SK-N-SH (cell line): ENCODE measurements at regions not wholly inside any gene's neighbourhood (a gene's known extent, or its start where the extent isn't known, plus 50 kb on each side); places are given as distances from the start of the nearest gene placed in this dataset.

ENCODE experiments used
- CTCF ChIA-PET: fragments of 300-600, 350-600 bp; formaldehyde crosslinking; extraction: SDS; loops from one replicate; lab custom pipeline; 2021; lab: Yijun Ruan, JAX
- POLR2A ChIA-PET: fragments of 350-600 bp; sonication (Branson Sonifier 250); formaldehyde crosslinking; extraction: SDS; loops from one replicate; lab custom pipeline; 2020; ENCODE audit warnings: antibody characterized with exemption, inconsistent platforms; lab: Yijun Ruan, JAX
- DNase-seq: peaks from one replicate; pipeline ENCODE4 v3.0.0; 2012
- H2AFZ ChIP-seq: fragments of 200-600 bp; sonication (generic); 2 replicates; pipeline ENCODE4 v1.8.1; 2016; ENCODE audit warnings: antibody characterized with exemption, mild to moderate bottlenecking, low read depth
- H3F3A ChIP-seq: fragments of 200-600 bp; sonication (generic); replicated peaks from 2 replicates; pipeline ENCODE3; 2016; ENCODE audit warnings: antibody characterized with exemption, mild to moderate bottlenecking; ENCODE audit not compliant: insufficient read depth
- H3K27ac ChIP-seq, 2 experiments: fragments of 200-500 bp in 1 of 2; fragments of 200-600 bp in 1 of 2; sonication (Bioruptor generic) in 1 of 2; sonication (generic), shearing (Covaris generic) in 1 of 2; 2 replicates each; pipeline versions ENCODE4 v1.5.1 to v1.6.1; 2014 to 2016; ENCODE audit warnings: low read depth in 2 of 2, inconsistent platforms in 1 of 2, low read length in 1 of 2, mild to moderate bottlenecking in 1 of 2, mixed read lengths in 1 of 2
- H3K27me3 ChIP-seq: fragments of 200-600 bp; sonication (generic), shearing (Covaris generic); 2 replicates; pipeline ENCODE4 v1.6.1; 2016; ENCODE audit warnings: mixed run types; ENCODE audit not compliant: insufficient read depth
- H3K36me3 ChIP-seq, 2 experiments: fragments of 200-500 bp in 1 of 2; fragments of 200-600 bp in 1 of 2; sonication (Bioruptor generic) in 1 of 2; sonication (generic) in 1 of 2; replicated peaks in 1 of 2; 2 replicates each; pipeline versions ENCODE3 to v1.5.1; 2014 to 2016; ENCODE audit warnings: low read length in 1 of 2, mild to moderate bottlenecking in 1 of 2; ENCODE audit not compliant: insufficient read depth in 2 of 2, control insufficient read depth in 1 of 2
- H3K4me1 ChIP-seq, 2 experiments: fragments of 200-500 bp in 1 of 2; fragments of 200-600 bp in 1 of 2; sonication (Bioruptor generic) in 1 of 2; sonication (generic), shearing (Covaris generic) in 1 of 2; 2 replicates each; pipeline versions ENCODE4 v1.5.1 to v1.6.1; 2014 to 2016; ENCODE audit warnings: low read depth in 1 of 2, low read length in 1 of 2, mixed run types in 1 of 2; ENCODE audit not compliant: insufficient read depth in 2 of 2, control insufficient read depth in 1 of 2
- H3K4me2 ChIP-seq: fragments of 200-600 bp; sonication (generic), shearing (Covaris generic); 2 replicates; pipeline ENCODE4 v1.6.1; 2017; ENCODE audit warnings: mixed run types
- H3K4me3 ChIP-seq, 2 experiments: fragments of 200-500 bp in 1 of 2; fragments of 200-600 bp in 1 of 2; sonication (Bioruptor generic) in 1 of 2; sonication (generic), shearing (Covaris generic) in 1 of 2; 2 replicates each; pipeline versions ENCODE4 v1.5.1 to v1.8.1; 2014 to 2016; ENCODE audit warnings: low read depth in 2 of 2, inconsistent platforms in 1 of 2, low read length in 1 of 2, mild to moderate bottlenecking in 1 of 2, mixed read lengths in 1 of 2, moderate library complexity in 1 of 2
- H3K79me2 ChIP-seq: fragments of 200-600 bp; sonication (generic); 2 replicates; pipeline ENCODE4 v1.8.1; 2017; ENCODE audit warnings: mild to moderate bottlenecking; ENCODE audit not compliant: insufficient read depth
- H3K9ac ChIP-seq: fragments of 200-600 bp; sonication (generic); 2 replicates; pipeline ENCODE4 v1.6.1; 2017; ENCODE audit warnings: mixed run types
- H3K9me2 ChIP-seq: fragments of 200-600 bp; sonication (generic); 2 replicates; pipeline ENCODE4 v1.6.1; 2017; ENCODE audit warnings: mixed run types
- H3K9me3 ChIP-seq: fragments of 200-600 bp; sonication (generic); 2 replicates; pipeline ENCODE4 v1.6.1; 2017; ENCODE audit warnings: mixed run types, mild to moderate bottlenecking, moderate library complexity
- H4K20me1 ChIP-seq: fragments of 200-600 bp; sonication (generic); 2 replicates; pipeline ENCODE4 v1.6.1; 2017; ENCODE audit warnings: mild to moderate bottlenecking, mixed run types; ENCODE audit not compliant: insufficient read depth
- EZH2phosphoT487 ChIP-seq: fragments of 200-600 bp; sonication (generic); IDR thresholded peaks from 2 replicates; pipeline ENCODE4 v1.6.1; 2017; ENCODE audit warnings: low read depth, mixed run types, mild to moderate bottlenecking, antibody characterized with exemption, moderate library complexity, borderline replicate concordance
- JUND ChIP-seq: IDR thresholded peaks from 2 replicates; pipeline ENCODE4 v1.4.0; 2012
- MXI1 ChIP-seq: IDR thresholded peaks from 2 replicates; pipeline ENCODE4 v1.6.1; 2012; ENCODE audit warnings: mild to moderate bottlenecking, low read depth, low read length, improper control_type of control experiment
- NFIC ChIP-seq: IDR thresholded peaks from 2 replicates; pipeline ENCODE4 v1.4.0; 2012; ENCODE audit warnings: borderline replicate concordance
- POLR2AphosphoS5 ChIP-seq: IDR thresholded peaks from 2 replicates; pipeline ENCODE4 v1.6.1; 2012; ENCODE audit warnings: low read depth, low read length
- REST ChIP-seq: IDR thresholded peaks from 2 replicates; pipeline ENCODE4 v1.6.1; 2012; ENCODE audit warnings: mild to moderate bottlenecking, low read depth, low read length, moderate library complexity
- TAF1 ChIP-seq: IDR thresholded peaks from 2 replicates; pipeline ENCODE4 v1.6.1; 2012; ENCODE audit warnings: low read depth, mild to moderate bottlenecking, low read length, moderate library complexity, borderline replicate concordance
- TCF12 ChIP-seq: IDR thresholded peaks from 2 replicates; pipeline ENCODE4 v1.4.0; 2012
- TEAD4 ChIP-seq: IDR thresholded peaks from 2 replicates; pipeline ENCODE4 v1.4.0; 2012; ENCODE audit warnings: mild to moderate bottlenecking, borderline replicate concordance; ENCODE audit not compliant: insufficient read depth
- USF1 ChIP-seq: IDR thresholded peaks from 2 replicates; pipeline ENCODE4 v1.4.0; 2012; ENCODE audit warnings: low read depth, borderline replicate concordance
- YY1 ChIP-seq: IDR thresholded peaks from 2 replicates; pipeline ENCODE4 v1.4.0; 2012; ENCODE audit warnings: low read depth, mild to moderate bottlenecking
- ZBTB33 ChIP-seq: IDR thresholded peaks from 2 replicates; pipeline ENCODE4 v1.4.0; 2012; ENCODE audit warnings: low read depth, borderline replicate concordance
- WGBS: methylation state at CpG from one replicate; pipeline ENCODE4 v1.1.6; 2017; ENCODE audit warnings: low lambda C conversion rate; 5-methylcytosine and 5-hydroxymethylcytosine counted together
- TF ChIP-seq, protein P1 (sequence below): fragments of 200-600 bp; sonication (generic); IDR thresholded peaks from 2 replicates; pipeline ENCODE4 v1.6.1; 2017; ENCODE audit warnings: antibody characterized with exemption, mild to moderate bottlenecking, moderate library complexity

DNA sequence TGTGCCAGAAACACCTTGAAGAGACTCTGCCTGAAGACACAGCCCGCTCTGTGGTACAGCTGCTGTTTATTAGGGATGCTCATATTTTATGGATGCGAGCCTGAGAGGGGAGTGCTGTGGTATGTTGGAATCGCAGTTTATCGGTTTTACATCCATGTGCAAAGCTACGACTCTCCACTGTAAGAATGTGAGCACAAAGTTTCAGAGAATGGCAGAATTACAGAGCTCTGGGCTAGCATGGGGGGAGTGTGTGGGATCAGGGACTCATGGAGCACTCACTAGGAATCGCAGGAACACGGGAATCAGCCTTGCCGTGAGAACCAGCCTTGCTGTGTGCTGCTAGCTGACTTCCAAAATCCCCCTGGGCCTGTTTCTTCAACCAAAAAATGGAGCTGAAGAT lies 199.9 kb downstream of the RNF144A start:
- no peaks in the 10 kb centered on the region for H3K9me3 ChIP-seq
- H3K4me3 ChIP-seq, result no peak overlapping the region
- no peak for TF ChIP-seq ZBTB33
- no peak for TF ChIP-seq JUND
- no peak for TF ChIP-seq TEAD4
- TF ChIP-seq USF1, result no peak
- TF ChIP-seq NFIC, result no peak
- no peak for TF ChIP-seq EZH2phosphoT487
- TF ChIP-seq TAF1, result no peak
- no peak for TF ChIP-seq YY1
- TF ChIP-seq REST, result no peak
- no peak for TF ChIP-seq TCF12
- TF ChIP-seq MXI1, result no peak
- TF ChIP-seq, protein P1, sequence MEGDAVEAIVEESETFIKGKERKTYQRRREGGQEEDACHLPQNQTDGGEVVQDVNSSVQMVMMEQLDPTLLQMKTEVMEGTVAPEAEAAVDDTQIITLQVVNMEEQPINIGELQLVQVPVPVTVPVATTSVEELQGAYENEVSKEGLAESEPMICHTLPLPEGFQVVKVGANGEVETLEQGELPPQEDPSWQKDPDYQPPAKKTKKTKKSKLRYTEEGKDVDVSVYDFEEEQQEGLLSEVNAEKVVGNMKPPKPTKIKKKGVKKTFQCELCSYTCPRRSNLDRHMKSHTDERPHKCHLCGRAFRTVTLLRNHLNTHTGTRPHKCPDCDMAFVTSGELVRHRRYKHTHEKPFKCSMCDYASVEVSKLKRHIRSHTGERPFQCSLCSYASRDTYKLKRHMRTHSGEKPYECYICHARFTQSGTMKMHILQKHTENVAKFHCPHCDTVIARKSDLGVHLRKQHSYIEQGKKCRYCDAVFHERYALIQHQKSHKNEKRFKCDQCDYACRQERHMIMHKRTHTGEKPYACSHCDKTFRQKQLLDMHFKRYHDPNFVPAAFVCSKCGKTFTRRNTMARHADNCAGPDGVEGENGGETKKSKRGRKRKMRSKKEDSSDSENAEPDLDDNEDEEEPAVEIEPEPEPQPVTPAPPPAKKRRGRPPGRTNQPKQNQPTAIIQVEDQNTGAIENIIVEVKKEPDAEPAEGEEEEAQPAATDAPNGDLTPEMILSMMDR, result no peak
- no peak for TF ChIP-seq POLR2AphosphoS5
- H4K20me1 ChIP-seq, result no peaks in the 10 kb centered on the region
- DNase-seq, result no peak
- 79% methylated on average over 8 of the region's 8 CpGs for WGBS
- no peaks in the 10 kb centered on the region for H3K79me2 ChIP-seq
- no peak overlapping the region for H3K27ac ChIP-seq
- no peak overlapping the region for H2AFZ ChIP-seq
- H3K36me3 ChIP-seq, result no peaks in the 10 kb centered on the region
- H3K4me2 ChIP-seq, result no peak overlapping the region
- peaks cover 0 to 5% of the 10 kb centered on the region in 2 experiments; a peak in 2 of 4 replicates for H3K4me1 ChIP-seq
- no peaks in the 10 kb centered on the region for H3K27me3 ChIP-seq
- H3F3A ChIP-seq, result no peaks in the 10 kb centered on the region
- H3K9ac ChIP-seq, result no peak overlapping the region
- H3K9me2 ChIP-seq, result no peaks in the 10 kb centered on the region
- CTCF ChIA-PET, result interaction anchor here (0.8 to 5.1 kb wide), 9 partner anchors 10 to 1576 kb away, joined by 3 to 55 read pairs (median 4); no protein-coding TSS in a partner anchor
- POLR2A ChIA-PET, result no interaction called here
